Right lobe of liver (tissue), 4 donors: ENCODE measurements at regions not wholly inside any gene's neighbourhood (a gene's known extent, or its start where the extent isn't known, plus 50 kb on each side); places are given as distances from the start of the nearest gene placed in this dataset.

Source experiments
- CTCF ChIP-seq, 4 donors: fragments of 200-600 bp in 3 of 4; fragments of 450-650 bp in 1 of 4; IDR thresholded peaks; one replicate each; pipeline versions ENCODE4 v1.5.1 to v1.8.0; 2016 to 2022; ENCODE audit warnings: antibody characterized with exemption in 4 of 4, mild to moderate bottlenecking in 2 of 4
- POLR2A ChIP-seq: fragments of 450-650 bp; IDR thresholded peaks from one replicate; pipeline ENCODE4 v1.6.1; 2017; ENCODE audit warnings: antibody characterized with exemption, mild to moderate bottlenecking
- donor health status: DM: no; HTN: no; CAD: no.
- donor health status: DM: no; HTN: no; CAD: no.
- donor health status: DM: no; HTN: yes; CAD: no.

GRCh38 chr12:105483691-105484090 is 153.2 kb downstream of the C12orf75 start:
- no peak for TF ChIP-seq POLR2A
- no peak for TF ChIP-seq CTCF (IDR thresholded peaks at IDR 0.05)
